K562 (cell line): ENCODE measurements at regions not wholly inside any gene's neighbourhood (a gene's known extent, or its start where the extent isn't known, plus 50 kb on each side); places are given as distances from the start of the nearest gene placed in this dataset.

Source experiments
- ARHGAP35 ChIP-seq: fragments of 450-650 bp; IDR thresholded peaks from 2 replicates; pipeline ENCODE4 v1.6.1; 2018; ENCODE audit not compliant: partially characterized antibody
- CREB1 ChIP-seq, 2 experiments: sonication (generic) in 1 of 2; formaldehyde crosslinking in 1 of 2; IDR thresholded peaks; 2 replicates each; pipeline versions ENCODE4 v1.6.1 to v1.8.0; 2012 to 2022; ENCODE audit warnings: inconsistent platforms in 1 of 2, mild to moderate bottlenecking in 1 of 2, missing genetic modification reagents in 1 of 2, moderate library complexity in 1 of 2
- CTCF ChIP-seq, 3 experiments: IDR thresholded peaks in 2 of 3; conservative IDR thresholded peaks in 1 of 3; 2 replicates each; pipeline ENCODE4 v1.5.1; 2011 to 2012; ENCODE audit warnings: low read length in 3 of 3, mild to moderate bottlenecking in 3 of 3, control low read depth in 2 of 3, improper control_type of control experiment in 1 of 3, inconsistent platforms in 1 of 3, low read depth in 1 of 3, mixed read lengths in 1 of 3, moderate library complexity in 1 of 3; ENCODE audit not compliant: insufficient read depth in 2 of 3
- EGR1 ChIP-seq: fragments of 450-650 bp; conservative IDR thresholded peaks from 2 replicates; pipeline ENCODE4 v1.6.1; 2017; ENCODE audit warnings: mild to moderate bottlenecking
- HDGF ChIP-seq: fragments of 450-650 bp; IDR thresholded peaks from 2 replicates; pipeline ENCODE4 v1.6.1; 2016
- RBM15 ChIP-seq: fragments of 200-400 bp; formaldehyde crosslinking; IDR thresholded peaks from 2 replicates; pipeline ENCODE4 v1.6.1; 2018; ENCODE audit warnings: mild to moderate bottlenecking, low read length, moderate library complexity; ENCODE audit not compliant: insufficient read depth
- REST ChIP-seq, 2 experiments: fragments of 450-650 bp; formaldehyde crosslinking in 1 of 2; IDR thresholded peaks; 2 replicates each; pipeline versions ENCODE4 v1.4.0 to v1.6.1; 2014 to 2020; ENCODE audit warnings: mild to moderate bottlenecking in 2 of 2, borderline replicate concordance in 1 of 2, low read depth in 1 of 2
- SIRT6 ChIP-seq: IDR thresholded peaks from one replicate; pipeline ENCODE4 v1.6.1; 2012; ENCODE audit warnings: low read depth, mild to moderate bottlenecking, control low read depth, inconsistent platforms, low read length, moderate library complexity
- SREBF1 ChIP-seq: fragments of 150-350 bp; IDR thresholded peaks from 2 replicates; pipeline ENCODE4 v1.6.1; 2014; ENCODE audit warnings: antibody characterized with exemption, low read depth, low read length, borderline replicate concordance
- YY1 ChIP-seq, 3 experiments: IDR thresholded peaks; 2 replicates each; pipeline ENCODE4 v1.6.1; 2011; ENCODE audit warnings: low read length in 2 of 3, mild to moderate bottlenecking in 2 of 3, moderate library complexity in 2 of 3, borderline replicate concordance in 1 of 3, control low read depth in 1 of 3, low read depth in 1 of 3; ENCODE audit not compliant: insufficient read depth in 3 of 3, insufficient replicate concordance in 2 of 3, control insufficient read depth in 1 of 3, insufficient read length in 1 of 3; ENCODE audit errors: extremely low read depth in 1 of 3
- ZBTB9 ChIP-seq: fragments of 450-650 bp; formaldehyde crosslinking; IDR thresholded peaks from 2 replicates; pipeline ENCODE4 v1.4.0; 2020; ENCODE audit warnings: mild to moderate bottlenecking, moderate library complexity

GRCh38 chr21:35593000-35593502, 467.3 kb downstream of the SETD4 start:
- no peak for TF ChIP-seq ARHGAP35
- TF ChIP-seq REST (IDR thresholded peaks at IDR 0.05; ENCODE audit: borderline replicate concordance): no peak
- no peak for TF ChIP-seq REST (CRISPR knock-in tag; IDR thresholded peaks at IDR 0.05; ENCODE audit: low read depth)
- no peak for TF ChIP-seq RBM15
- no peak for TF ChIP-seq ZBTB9 (CRISPR knock-in tag)
- TF ChIP-seq HDGF: no peak
- TF ChIP-seq SIRT6: no peak
- no peak for TF ChIP-seq SREBF1
- no peak for TF ChIP-seq CTCF (IDR thresholded peaks at IDR 0.05 in 2 of 3, conservative IDR thresholded peaks at IDR 0.05 in 1 of 3; ENCODE audit: insufficient read depth in 2 of 3, low read depth in 1 of 3, low read length in 3 of 3)
- no peak for TF ChIP-seq CREB1 (IDR thresholded peaks at IDR 0.05)
- TF ChIP-seq CREB1 (CRISPR knock-in tag; IDR thresholded peaks at IDR 0.05): no peak
- TF ChIP-seq EGR1: no peak
- TF ChIP-seq YY1 (IDR thresholded peaks at IDR 0.05; ENCODE audit: borderline replicate concordance in 1 of 3, control insufficient read depth in 1 of 3, extremely low read depth in 1 of 3, insufficient read depth in 3 of 3, insufficient read length in 1 of 3, insufficient replicate concordance in 2 of 3, low read depth in 1 of 3, low read length in 2 of 3): no peak
